HepG2 (cell line): ENCODE measurements at regions not wholly inside any gene's neighbourhood (a gene's known extent, or its start where the extent isn't known, plus 50 kb on each side); places are given as distances from the start of the nearest gene placed in this dataset.

Experiments used
- ATAC-seq: fragments of 200-7000 bp; cut with Tn5 transposase; 3 replicates; pipeline ENCODE4 v1.9.1; 2020; ENCODE audit warnings: mild to moderate bottlenecking, moderate library complexity
- BruUV-seq: library from RNA; stranded (reverse); fragments of 400-500 nt; replicated peaks from 2 replicates; lab custom pipeline; 2021; lab: Mats Ljungman, UMichigan
- CTCF ChIA-PET: fragments of 300-600 bp; formaldehyde crosslinking; extraction: SDS; loops from one replicate; lab custom pipeline; 2021; ENCODE audit warnings: low total read pairs, inconsistent platforms, low intra/inter-chr PET ratio; lab: Yijun Ruan, JAX
- POLR2A ChIA-PET: fragments of 350-600 bp; sonication (Branson Sonifier 250); formaldehyde crosslinking; loops from one replicate; lab custom pipeline; 2020; ENCODE audit warnings: antibody characterized with exemption, inconsistent platforms; lab: Yijun Ruan, JAX
- DNase-seq: peaks from one replicate; pipeline ENCODE4 v3.0.0-alpha.2; 2015; ENCODE audit warnings: low spot score
- FAIRE-seq: peaks from 3 replicates; lab custom pipeline; 2011; peaks lifted over from hg19 to GRCh38; lab: Jason Lieb, UNC
- H2AFZ ChIP-seq: one replicate; pipeline ENCODE4 v1.6.1; 2011; ENCODE audit warnings: low read length, inconsistent platforms
- H3K27ac ChIP-seq: fragments of 300-600 bp; 3 replicates; pipeline ENCODE4 v1.8.0; 2011; ENCODE audit warnings: mixed run types, mild to moderate bottlenecking, mixed read lengths, low read length, inconsistent platforms; ENCODE audit not compliant: insufficient read depth; ENCODE audit errors: extremely low read length
- H3K27me3 ChIP-seq, 2 experiments: fragments of 200-600 bp in 1 of 2; 2 replicates in 1 of 2; 3 replicates in 1 of 2; pipeline versions ENCODE4 v1.6.0 to v1.8.0; 2011; ENCODE audit warnings: low read length in 2 of 2, mild to moderate bottlenecking in 2 of 2, moderate library complexity in 2 of 2, inconsistent platforms in 1 of 2; ENCODE audit not compliant: insufficient read depth in 2 of 2, control insufficient read depth in 1 of 2
- H3K36me3 ChIP-seq, 2 experiments: fragments of 200-600 bp in 1 of 2; replicated peaks in 1 of 2; 2 replicates in 1 of 2; 3 replicates in 1 of 2; pipeline versions ENCODE4 v1.5.1 to v1.8.0; 2011; ENCODE audit warnings: low read length in 2 of 2, inconsistent platforms in 1 of 2; ENCODE audit not compliant: insufficient read depth in 2 of 2, control insufficient read depth in 1 of 2
- H3K4me1 ChIP-seq: 2 replicates; pipeline ENCODE4 v1.5.1; 2012; ENCODE audit warnings: low read length, inconsistent platforms; ENCODE audit not compliant: insufficient read depth
- H3K4me2 ChIP-seq: 2 replicates; pipeline ENCODE4 v1.6.0; 2011; ENCODE audit warnings: low read depth, low read length, inconsistent platforms
- H3K4me3 ChIP-seq, 3 experiments: fragments of 200-600 bp in 1 of 3; sonication (generic), shearing (Covaris generic) in 1 of 3; replicated peaks in 1 of 3; 2 replicates each; pipeline ENCODE4 v1.5.1; 2011 to 2016; ENCODE audit warnings: low read length in 3 of 3, inconsistent platforms in 2 of 3, low read depth in 2 of 3, mild to moderate bottlenecking in 2 of 3, control low read depth in 1 of 3, mixed read lengths in 1 of 3; ENCODE audit not compliant: insufficient read depth in 1 of 3
- H3K79me2 ChIP-seq: one replicate; pipeline ENCODE4 v1.6.1; 2011; ENCODE audit warnings: low read length, inconsistent platforms; ENCODE audit not compliant: insufficient read depth
- H3K9ac ChIP-seq: 2 replicates; pipeline ENCODE4 v1.6.0; 2011; ENCODE audit warnings: mild to moderate bottlenecking, low read depth, low read length, inconsistent platforms; ENCODE audit not compliant: insufficient read depth
- H3K9me3 ChIP-seq: 2 replicates; pipeline ENCODE4 v1.5.1; 2012; ENCODE audit warnings: mild to moderate bottlenecking, low read length
- H4K20me1 ChIP-seq: 2 replicates; pipeline ENCODE4 v1.6.0; 2011; ENCODE audit warnings: inconsistent platforms, mild to moderate bottlenecking, low read length, moderate library complexity; ENCODE audit not compliant: insufficient read depth
- HHEX ChIP-seq: IDR thresholded peaks from 2 replicates; pipeline ENCODE4 v1.6.1; 2016; ENCODE audit warnings: control low read depth
- REL ChIP-seq: sonication (generic); formaldehyde crosslinking; conservative IDR thresholded peaks from 2 replicates; pipeline ENCODE4 v1.8.0; 2022; ENCODE audit warnings: mild to moderate bottlenecking, missing genetic modification reagents, moderate library complexity
- SIN3A ChIP-seq: IDR thresholded peaks from 2 replicates; pipeline ENCODE4 v1.6.1; 2011; ENCODE audit warnings: low read depth, mild to moderate bottlenecking, control low read depth, low read length, borderline replicate concordance
- ZNF17 ChIP-seq: sonication (generic); formaldehyde crosslinking; IDR thresholded peaks from 2 replicates; pipeline ENCODE4 v1.5.0; 2020; ENCODE audit warnings: mild to moderate bottlenecking, missing genetic modification reagents
- ZNF552 ChIP-seq: sonication (generic); formaldehyde crosslinking; IDR thresholded peaks from 2 replicates; pipeline ENCODE4 v1.9.0; 2022; ENCODE audit warnings: missing genetic modification reagents, mild to moderate bottlenecking, borderline replicate concordance
- ZNF75D ChIP-seq: sonication (generic); formaldehyde crosslinking; IDR thresholded peaks from 2 replicates; pipeline ENCODE4 v1.8.1; 2023; ENCODE audit warnings: missing genetic modification reagents, mild to moderate bottlenecking, borderline replicate concordance
- ZNF777 ChIP-seq: sonication (generic); formaldehyde crosslinking; IDR thresholded peaks from 2 replicates; pipeline ENCODE4 v1.4.0; 2020; ENCODE audit warnings: missing genetic modification reagents
- WGBS: methylation state at CpG from one replicate; pipeline ENCODE4 v1.1.6; 2017; ENCODE audit warnings: low lambda C conversion rate; 5-methylcytosine and 5-hydroxymethylcytosine counted together
- in situ Hi-C: cut with HindIII; loops from 2 replicates; pipeline ENCODE4 v1.10.0; 2017; ENCODE audit warnings: low pct_unique_long_range_greater_than_20kb; ENCODE audit not compliant: extremely low pct_ligation_motif_present
- intact Hi-C: fragments of 100-400 bp; cut with micrococcal nuclease; formaldehyde crosslinking; loops from one replicate; pipeline ENCODE4 v1.10.0; 2022; ENCODE audit not compliant: unreplicated experiment

- Histone ChIP-seq H3K27me3 (no peaks in the 10 kb centered on the region), H3K9ac (no peak overlapping the region), H3K4me3 (no peak overlapping the region), H3K79me2 (no peaks in the 10 kb centered on the region), H3K27ac (no peak overlapping the region), H3K9me3 (peaks cover 37% of the 10 kb centered on the region), H3K4me1 (no peaks in the 10 kb centered on the region), H3K4me2 (no peak overlapping the region), H4K20me1 (no peaks in the 10 kb centered on the region)
- ATAC-seq (no peak), DNase-seq (no peak), FAIRE-seq (no peak)
- 19% methylated on average over 2 of the region's 2 CpGs for WGBS
- in situ Hi-C loops (no loop called here), intact Hi-C loops (no loop called here)
- CTCF ChIA-PET: no interaction called here
- TF ChIP-seq HHEX (CRISPR knock-in tag): no peak
- no peak for TF ChIP-seq ZNF777 (CRISPR knock-in tag)
- no peak for TF ChIP-seq ZNF17 (CRISPR knock-in tag)
- no peak for TF ChIP-seq SIN3A
- TF ChIP-seq, all 625 proteins: peak for 0
- POLR2A ChIA-PET: no interaction called here
- Histone ChIP-seq H3K36me3 (no peaks in the 10 kb centered on the region), H2AFZ (no peak overlapping the region)
- BruUV-seq: no TSS peak
Observed at GRCh38 chr18:41077076-41077475, 878.0 kb upstream of the PIK3C3 start.

DNA sequence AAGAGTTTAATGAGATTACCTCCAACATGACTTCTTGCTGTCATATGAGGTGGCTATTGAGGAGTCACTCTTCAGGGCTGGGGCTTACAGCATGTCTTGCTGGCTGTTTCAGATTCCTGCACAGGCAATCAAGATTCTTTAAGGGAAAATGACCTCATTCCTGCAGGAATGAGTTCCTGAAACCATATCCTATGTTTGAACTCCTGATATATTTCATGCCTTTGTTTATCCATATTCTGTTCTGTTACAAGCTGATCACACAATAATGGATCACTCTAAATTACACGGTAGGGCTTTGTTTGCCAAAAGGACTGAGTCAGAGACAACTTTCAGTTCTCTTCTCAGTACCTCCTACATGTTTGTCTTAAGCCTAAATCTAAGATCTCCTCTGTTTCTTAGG, 879.8 kb upstream of the PIK3C3 start:
- no peak for DNase-seq
- Histone ChIP-seq H3K9ac (no peak overlapping the region), H3K36me3 (no peaks in the 10 kb centered on the region), H2AFZ (no peak overlapping the region), H3K27me3 (no peaks in the 10 kb centered on the region), H3K27ac (no peak overlapping the region), H3K9me3 (peaks cover 29% of the 10 kb centered on the region), H3K4me3 (no peak overlapping the region), H4K20me1 (no peaks in the 10 kb centered on the region), H3K4me1 (no peaks in the 10 kb centered on the region), H3K79me2 (no peaks in the 10 kb centered on the region), H3K4me2 (no peak overlapping the region)
- ChIA-PET POLR2A (no interaction called here), CTCF (no interaction called here)
- WGBS: 0% methylated on average over 1 of the region's 1 CpG
- no peak for ATAC-seq
- intact Hi-C loops (no loop called here), in situ Hi-C loops (no loop called here)
- no peak for FAIRE-seq
- no peak for TF ChIP-seq ZNF75D (CRISPR knock-in tag)
- no peak for TF ChIP-seq REL (CRISPR knock-in tag)
- no peak for TF ChIP-seq ZNF552 (CRISPR knock-in tag)
- no TSS peak for BruUV-seq
